Ovary (tissue), 3 donors: ENCODE measurements at regions not wholly inside any gene's neighbourhood (a gene's known extent, or its start where the extent isn't known, plus 50 kb on each side); places are given as distances from the start of the nearest gene placed in this dataset.

ENCODE experiments used
- CTCF ChIP-seq, 3 donors: fragments of 450-650 bp in 2 of 3; fragments of 200-600 bp in 1 of 3; IDR thresholded peaks; one replicate each; pipeline versions ENCODE4 v1.5.1 to v1.8.0; 2016 to 2022; ENCODE audit warnings: antibody characterized with exemption in 3 of 3, mild to moderate bottlenecking in 1 of 3
- EP300 ChIP-seq: sonication (generic); formaldehyde crosslinking; IDR thresholded peaks from one replicate; pipeline ENCODE4 v1.6.1; 2017; ENCODE audit warnings: antibody characterized with exemption
- POLR2A ChIP-seq: fragments of 450-650 bp; IDR thresholded peaks from one replicate; pipeline ENCODE4 v1.6.1; 2017; ENCODE audit warnings: antibody characterized with exemption, mild to moderate bottlenecking, moderate library complexity
- donor health status: DM: no; HTN: no; CAD: no.

- TF ChIP-seq CTCF (IDR thresholded peaks at IDR 0.05) (no peak), POLR2A (no peak), EP300 (no peak)
Observed at GRCh38 chr3:181457190-181457589, 254.5 kb upstream of the SOX2 start.
